Stimulated activated CD4-positive, alpha-beta T cell treated with anti-CD3 and anti-CD28 coated beads, Interleukin-4, amount 100 ng/mL, for 24 hours (primary cell): ENCODE measurements at regions not wholly inside any gene's neighbourhood (a gene's known extent, or its start where the extent isn't known, plus 50 kb on each side); places are given as distances from the start of the nearest gene placed in this dataset.

ENCODE experiments used
- DNase-seq: peaks from one replicate; pipeline ENCODE4 v3.0.0-alpha.2; 2020

DNA sequence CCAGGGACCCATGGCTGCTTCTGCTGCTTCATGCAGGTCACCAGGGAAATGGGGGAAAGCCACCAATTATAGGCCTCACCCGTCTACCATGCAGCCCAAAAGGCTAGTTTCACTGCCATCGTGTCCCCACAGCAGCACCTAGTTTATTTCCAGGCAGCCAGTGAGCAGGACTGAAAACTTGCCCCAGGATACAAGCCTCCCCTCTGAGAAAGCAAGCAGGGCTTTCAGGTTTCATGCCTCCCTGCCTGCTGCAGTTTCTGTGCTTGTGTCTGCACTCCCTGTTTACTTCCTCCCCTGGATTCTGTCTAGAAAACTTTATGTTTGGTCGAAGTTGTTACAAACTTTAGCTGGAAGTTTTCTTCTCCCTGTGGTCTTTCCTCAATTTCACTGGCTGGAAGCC lies 319.1 kb downstream of the ANXA1 start:
- DNase-seq, result no peak

DNA sequence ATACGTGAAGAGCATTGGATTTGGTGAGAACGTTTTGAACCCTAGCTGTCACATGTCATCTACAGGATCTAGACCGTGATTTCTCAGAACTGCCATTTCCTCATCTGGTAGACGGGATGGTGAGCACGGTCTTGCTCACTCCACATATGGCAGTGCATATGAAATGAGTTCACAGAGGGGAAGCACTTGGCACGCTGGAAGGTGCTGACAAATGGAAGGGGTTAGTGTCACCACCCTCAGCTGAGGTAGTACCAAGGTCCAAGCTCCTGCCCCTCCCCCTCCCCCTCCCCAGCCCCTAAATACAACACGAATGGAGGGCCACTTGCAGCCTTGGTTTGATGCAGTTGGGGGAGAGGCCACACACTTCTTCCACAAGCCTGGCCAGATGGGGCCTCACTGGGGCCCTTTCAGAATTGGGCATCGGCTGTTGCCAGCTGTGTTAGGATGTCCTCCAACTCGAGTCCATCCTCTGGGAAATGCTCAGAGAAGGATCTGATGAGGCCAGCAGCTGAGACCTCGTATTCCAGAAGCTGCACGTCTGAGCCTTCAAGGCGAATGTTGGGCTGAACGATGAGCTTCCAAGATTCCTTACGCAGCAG lies 322.4 kb downstream of the ANXA1 start:
- DNase-seq, result no peak

GRCh38 chr9:73474625-73475024 lies 323.0 kb downstream of the ANXA1 start:
- DNase-seq, result no peak

DNA sequence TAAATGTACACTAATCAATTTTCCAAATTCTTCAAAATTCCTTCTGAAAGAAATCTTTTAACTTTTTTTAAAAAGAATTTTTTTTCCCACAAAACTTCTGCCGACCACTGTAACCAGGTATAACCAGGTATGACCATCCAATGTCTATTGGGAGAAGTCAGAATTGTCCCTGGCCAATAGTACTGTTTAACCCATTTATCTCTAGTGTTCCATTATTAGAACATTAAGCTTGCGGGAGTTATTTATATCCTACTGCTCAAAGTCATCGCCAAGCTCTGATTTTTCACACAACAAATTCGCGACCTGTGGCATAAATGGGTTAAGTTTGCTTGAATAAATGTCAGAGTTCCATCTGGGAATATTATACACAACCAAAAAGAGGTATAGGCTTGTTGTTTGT lies 343.2 kb downstream of the ANXA1 start:
- DNase-seq, result no peak

- no peak for DNase-seq
Measured at GRCh38 chr9:73497796-73498195, 346.1 kb downstream of the ANXA1 start.

GRCh38 chr9:73515216-73515615 lies 363.6 kb downstream of the ANXA1 start:
- DNase-seq, result no peak

- DNase-seq, result no peak
Measured at GRCh38 chr9:73523391-73523790, 371.7 kb downstream of the ANXA1 start.

GRCh38 chr9:73525350-73525749 lies 373.7 kb downstream of the ANXA1 start:
- no peak for DNase-seq

DNA sequence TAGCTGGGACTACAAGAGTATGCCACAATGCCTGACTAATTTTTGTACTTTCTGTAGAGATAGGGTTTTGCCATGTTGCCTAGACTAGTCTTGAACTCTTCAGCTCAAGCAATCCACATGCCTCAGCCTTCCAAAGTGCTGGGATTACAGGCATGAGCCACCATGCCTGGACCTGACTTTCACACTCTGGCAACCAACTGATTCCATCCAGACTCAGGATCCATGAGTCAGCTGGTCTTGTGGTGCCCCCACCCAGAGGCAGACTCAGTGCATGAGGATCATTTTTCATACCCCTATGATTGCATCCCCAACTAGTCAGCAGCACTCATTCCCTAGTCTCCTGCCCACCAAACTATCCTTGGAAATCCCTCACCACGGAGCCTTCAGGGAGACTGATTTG lies 375.9 kb downstream of the ANXA1 start:
- DNase-seq, result no peak

GRCh38 chr9:73528926-73529325 lies 377.3 kb downstream of the ANXA1 start:
- DNase-seq, result no peak

- DNase-seq, result no peak
Measured at GRCh38 chr9:73529666-73530065, 378.0 kb downstream of the ANXA1 start.

DNA sequence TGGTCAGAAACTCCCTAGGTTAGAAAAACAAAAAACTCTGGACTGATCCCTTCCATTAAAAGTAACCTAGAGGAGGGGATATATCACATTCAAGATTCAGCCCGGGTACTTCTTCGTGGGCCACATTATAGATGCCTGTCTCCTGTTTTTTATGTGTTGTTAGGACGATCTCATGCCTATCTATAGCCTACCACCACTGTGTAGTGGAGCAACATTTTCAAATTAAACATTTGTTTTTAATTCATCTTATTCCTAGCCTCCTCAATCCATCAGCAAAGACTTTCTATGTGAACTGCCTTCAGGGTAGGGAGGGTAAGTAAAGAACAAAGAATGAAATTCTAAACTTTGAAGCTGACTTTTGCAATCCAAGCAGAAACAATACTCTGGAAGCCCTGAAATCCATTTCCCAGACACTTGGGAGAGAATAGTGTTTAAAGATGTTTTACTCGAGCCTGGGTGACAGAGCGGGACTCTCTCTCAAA lies 379.4 kb downstream of the ANXA1 start:
- DNase-seq, result no peak

DNA sequence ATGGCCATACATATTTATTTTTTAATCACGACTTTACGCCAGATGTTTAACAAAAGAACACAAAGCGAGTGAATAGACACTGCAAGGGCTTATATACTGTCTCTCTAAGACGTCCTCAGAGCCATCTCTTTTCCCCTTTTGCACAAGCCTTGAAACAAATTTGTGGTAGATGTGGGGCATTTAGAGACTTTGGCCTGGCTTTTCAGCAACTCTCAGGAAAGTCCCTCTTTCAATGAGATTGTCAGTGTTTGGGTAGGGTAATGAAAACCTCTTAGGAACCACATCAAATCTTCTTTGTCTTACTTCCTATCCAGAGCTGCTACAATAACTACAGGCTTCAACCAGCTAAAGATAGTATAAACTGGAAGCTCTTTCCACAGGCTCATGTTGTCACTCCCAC lies 380.0 kb downstream of the ANXA1 start:
- DNase-seq, result no peak

DNA sequence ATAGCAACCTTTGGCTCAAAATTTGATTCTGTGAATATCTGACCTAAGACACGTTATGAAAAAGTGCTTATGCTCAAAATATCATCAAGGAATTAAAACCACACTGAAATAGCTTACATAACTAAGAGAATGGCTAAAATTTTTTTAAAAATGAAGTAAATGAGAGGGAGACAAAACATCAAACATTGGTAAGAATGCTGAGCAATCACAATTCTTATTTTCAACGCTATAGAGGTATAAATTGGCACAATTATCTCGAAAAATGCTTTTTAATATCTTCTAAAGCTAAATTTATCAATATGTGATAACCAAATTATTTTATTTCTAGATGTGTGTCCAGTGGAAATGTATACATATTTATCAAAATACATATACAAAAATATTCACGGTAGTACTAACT lies 381.3 kb downstream of the ANXA1 start:
- DNase-seq, result no peak

DNA sequence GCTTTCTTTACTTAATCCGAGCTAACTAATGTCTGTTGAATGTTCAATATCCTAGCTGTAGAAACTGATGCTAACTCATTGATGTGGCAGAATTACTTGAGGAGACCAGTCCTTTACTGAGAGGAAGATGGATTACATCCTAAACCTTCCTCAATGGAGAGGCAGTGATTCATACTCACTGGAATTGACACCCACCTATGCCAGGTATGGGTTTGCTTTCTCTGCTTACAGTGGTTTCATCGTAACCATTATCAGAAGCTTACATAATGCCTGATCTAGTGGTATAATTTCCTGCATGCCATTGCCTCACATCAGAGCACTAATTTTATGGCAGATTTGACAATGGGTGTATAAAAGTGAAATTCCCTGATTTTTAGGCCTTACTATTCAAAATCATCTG lies 384.7 kb downstream of the ANXA1 start:
- DNase-seq, result no peak

GRCh38 chr9:73537561-73537960 lies 385.9 kb downstream of the ANXA1 start:
- no peak for DNase-seq

DNA sequence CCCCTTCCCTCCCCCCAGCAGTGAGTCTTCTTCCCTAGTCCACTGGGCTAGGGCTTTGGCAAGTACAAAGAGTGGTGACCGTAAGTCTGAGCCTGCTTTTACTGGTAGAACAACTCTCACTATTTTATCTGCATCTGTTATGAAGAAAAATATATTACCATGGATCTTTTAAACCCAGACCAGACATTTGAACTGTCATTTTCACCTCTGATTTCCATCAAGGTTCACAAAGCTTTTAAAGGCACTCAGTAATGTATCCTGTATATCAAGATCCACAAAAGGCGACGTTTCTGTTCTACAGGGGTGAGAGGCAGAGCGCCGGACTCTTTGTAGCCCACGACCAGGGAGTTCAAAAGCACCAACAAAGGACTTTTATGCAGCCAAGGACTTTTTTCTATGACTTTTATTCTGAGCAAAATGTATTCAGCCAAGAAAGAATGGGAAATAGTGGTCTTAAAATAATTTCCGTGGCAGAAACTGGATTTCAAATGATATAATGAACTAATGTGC lies 388.3 kb downstream of the ANXA1 start:
- DNase-seq, result no peak

GRCh38 chr9:73541923-73542322 lies 390.3 kb downstream of the ANXA1 start:
- DNase-seq, result no peak

GRCh38 chr9:73543727-73544126 lies 392.1 kb downstream of the ANXA1 start:
- no peak for DNase-seq

- DNase-seq, result no peak
Measured at GRCh38 chr9:73548201-73548600, 396.5 kb downstream of the ANXA1 start.

DNA sequence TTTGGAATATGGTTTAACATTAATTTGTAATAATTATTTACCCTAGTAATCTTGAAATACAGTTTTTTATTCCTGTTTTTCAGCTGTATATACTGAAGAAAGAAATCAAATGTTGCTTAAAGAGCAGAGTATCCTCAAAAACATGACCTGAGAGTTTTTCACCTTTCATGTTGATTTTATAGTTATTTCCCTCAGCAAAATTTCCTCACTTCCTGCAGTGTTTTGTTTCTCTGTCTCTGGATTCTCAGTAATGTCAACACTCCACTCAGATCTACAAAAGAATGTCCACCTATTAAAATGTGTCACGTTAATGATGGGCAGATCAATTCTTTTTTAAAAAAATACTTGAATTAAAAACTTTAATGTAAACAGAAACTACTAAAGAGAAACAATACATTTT lies 398.3 kb downstream of the ANXA1 start:
- no peak for DNase-seq

DNA sequence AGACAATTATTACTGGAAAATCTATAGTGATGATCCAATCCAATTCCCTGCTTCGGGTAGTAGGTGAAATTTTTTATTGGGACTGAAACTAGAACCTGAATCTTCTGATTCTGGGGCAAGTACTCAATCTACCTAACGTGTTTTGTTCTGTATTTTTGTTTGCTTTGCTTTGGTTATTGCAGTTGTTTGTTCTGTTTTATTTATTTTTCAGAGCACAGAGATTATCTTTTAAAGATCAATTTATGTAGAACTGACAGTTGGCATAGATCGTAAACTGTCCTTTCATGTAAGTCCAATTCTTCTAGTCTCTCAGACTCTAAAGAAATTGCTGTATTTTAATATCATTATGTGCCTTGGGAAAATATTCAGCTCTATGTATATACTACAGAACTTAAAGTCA lies 401.6 kb downstream of the ANXA1 start:
- no peak for DNase-seq

GRCh38 chr9:73558471-73558870 lies 406.8 kb downstream of the ANXA1 start:
- no peak for DNase-seq

- DNase-seq, result no peak
Measured at GRCh38 chr9:73565026-73565425, 413.4 kb downstream of the ANXA1 start.

GRCh38 chr9:73565833-73566465 lies 414.3 kb downstream of the ANXA1 start:
- no peak for DNase-seq
